ENCODE measurements at regions not wholly inside any gene's neighbourhood (a gene's known extent, or its start where the extent isn't known, plus 50 kb on each side); places are given as distances from the start of the nearest gene placed in this dataset.
"Not testable (repeated sequence)": the region's sequence is repeated elsewhere in the genome, so short reads cannot be mapped to it uniquely, and the experiment has no call there.

DNA sequence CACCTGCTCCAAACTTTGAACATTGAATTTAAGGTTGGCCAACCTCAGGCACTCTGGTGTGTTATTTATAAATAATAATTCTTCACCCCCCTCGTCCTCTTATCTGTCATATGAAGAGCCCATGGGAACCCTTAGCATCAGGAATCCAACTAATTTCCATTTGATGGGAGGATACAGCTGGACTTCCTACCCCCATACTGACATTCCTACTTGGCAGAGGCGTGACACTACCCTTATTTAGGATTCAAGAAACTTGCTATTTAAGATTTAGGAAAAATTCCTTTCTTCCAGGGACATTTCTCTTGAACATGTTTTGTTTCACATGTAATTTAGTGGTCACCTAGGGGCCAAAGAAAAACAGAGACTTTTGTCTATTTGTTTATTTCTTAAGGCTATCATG is 171.9 kb upstream of the NRP1 start:
- DNase-seq (ENCODE audit: low read depth) = no peak

GRCh38 chr10:33501161-33501560 is 166.7 kb upstream of the NRP1 start:
- no peak for DNase-seq (ENCODE audit: low read depth)

DNA sequence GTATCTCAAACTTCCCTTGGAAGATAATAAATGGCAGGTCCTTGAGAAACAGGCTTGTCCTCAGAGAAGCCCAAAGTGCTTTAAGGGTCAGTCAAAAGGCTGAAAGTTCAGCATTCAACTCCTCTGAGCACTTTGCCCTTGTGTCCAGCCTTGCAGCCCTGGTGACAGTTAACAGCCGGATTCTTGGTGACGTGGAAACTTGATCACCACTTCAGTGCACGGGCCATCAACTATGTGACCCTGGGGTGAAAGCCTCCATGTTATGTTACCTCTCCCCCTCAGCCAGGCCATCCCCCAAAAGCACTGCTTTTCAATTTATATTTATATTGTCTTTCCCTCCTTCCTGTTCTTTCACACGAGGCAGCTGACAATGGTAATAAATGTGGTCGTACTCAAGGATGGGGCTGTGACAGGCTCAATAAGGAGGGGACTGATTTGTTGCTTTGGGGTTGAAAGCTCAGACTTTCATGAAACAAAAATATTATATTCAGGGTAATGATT is 164.0 kb upstream of the NRP1 start:
- no peak for DNase-seq (ENCODE audit: low read depth)

DNA sequence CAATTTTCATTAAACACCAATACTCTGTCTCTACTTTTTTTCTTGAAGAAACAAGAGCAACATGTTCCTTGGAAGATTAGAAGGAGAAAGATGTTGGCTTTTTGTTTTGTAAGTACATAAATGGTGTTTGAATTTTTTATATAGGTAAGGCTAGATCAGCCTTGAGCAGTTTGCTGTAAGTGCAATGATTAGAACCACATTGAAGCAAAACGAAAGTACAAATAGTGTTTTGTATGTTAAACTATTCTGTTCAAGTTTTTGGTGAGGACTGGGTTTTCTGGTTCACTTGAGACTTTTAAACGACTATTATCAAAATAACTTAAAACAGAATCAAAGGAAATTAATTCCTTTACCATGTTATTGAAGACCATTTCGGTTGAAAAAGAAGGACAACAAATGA is 162.9 kb upstream of the NRP1 start:
- peak; percentile 9 for DNase-seq (ENCODE audit: low read depth)

GRCh38 chr10:33496096-33496495 is 161.6 kb upstream of the NRP1 start:
- no peak for DNase-seq (ENCODE audit: low read depth)

GRCh38 chr10:33494694-33495265 is 160.3 kb upstream of the NRP1 start:
- DNase-seq (ENCODE audit: low read depth) = no peak

DNA sequence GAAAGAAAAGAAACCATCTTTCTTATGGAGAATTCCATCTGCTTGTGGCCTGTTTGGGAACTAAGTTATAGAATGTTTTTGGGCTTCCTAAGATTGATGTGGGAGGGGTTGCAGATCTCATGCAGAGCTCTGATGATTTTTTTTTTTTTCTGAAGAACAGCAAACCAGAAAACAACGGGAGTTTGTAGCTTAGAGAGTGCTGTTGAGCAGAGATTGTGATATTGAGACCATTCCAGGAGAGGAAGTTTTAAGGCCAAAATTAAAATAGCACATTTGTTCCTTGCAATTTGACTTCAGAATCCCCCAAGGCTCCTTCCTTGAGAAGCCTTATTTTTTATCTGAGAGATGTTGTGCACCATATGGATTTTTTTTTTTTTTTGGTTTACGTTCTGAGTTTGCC is 159.5 kb upstream of the NRP1 start:
- no peak for DNase-seq (ENCODE audit: low read depth)

- DNase-seq (ENCODE audit: low read depth) = no peak
Measured at GRCh38 chr10:33493497-33493896, 159.0 kb upstream of the NRP1 start.

DNA sequence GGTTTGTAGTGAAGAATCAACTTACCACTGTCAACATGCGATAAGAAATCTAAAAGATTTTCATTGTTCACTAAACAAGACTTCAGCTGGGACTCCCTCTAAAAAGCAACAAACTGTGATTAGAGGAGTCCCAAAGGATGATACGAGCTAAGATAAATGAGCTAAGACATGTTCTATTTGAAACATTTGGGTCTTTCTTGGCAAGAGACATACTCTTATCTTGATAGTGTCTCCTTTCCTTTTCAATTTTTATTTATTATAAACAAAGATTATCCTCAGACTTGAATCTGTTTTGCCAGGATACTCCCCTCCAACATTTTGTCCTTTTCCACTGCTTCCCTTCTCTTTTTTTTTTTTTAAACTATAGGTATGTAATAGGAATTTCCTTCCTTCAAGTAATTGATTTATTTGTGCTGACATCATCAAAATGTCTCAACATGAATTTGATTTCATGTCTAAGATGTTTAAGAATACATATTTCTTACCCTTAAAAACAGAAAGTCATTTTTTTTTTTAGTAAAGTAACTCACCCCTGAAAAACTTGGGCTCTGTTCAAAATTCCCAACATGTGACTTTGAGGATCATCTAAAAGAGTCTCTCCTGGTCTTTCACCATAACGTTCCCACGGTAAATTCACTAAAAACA is 158.4 kb upstream of the NRP1 start:
- no peak for DNase-seq (ENCODE audit: low read depth)

DNA sequence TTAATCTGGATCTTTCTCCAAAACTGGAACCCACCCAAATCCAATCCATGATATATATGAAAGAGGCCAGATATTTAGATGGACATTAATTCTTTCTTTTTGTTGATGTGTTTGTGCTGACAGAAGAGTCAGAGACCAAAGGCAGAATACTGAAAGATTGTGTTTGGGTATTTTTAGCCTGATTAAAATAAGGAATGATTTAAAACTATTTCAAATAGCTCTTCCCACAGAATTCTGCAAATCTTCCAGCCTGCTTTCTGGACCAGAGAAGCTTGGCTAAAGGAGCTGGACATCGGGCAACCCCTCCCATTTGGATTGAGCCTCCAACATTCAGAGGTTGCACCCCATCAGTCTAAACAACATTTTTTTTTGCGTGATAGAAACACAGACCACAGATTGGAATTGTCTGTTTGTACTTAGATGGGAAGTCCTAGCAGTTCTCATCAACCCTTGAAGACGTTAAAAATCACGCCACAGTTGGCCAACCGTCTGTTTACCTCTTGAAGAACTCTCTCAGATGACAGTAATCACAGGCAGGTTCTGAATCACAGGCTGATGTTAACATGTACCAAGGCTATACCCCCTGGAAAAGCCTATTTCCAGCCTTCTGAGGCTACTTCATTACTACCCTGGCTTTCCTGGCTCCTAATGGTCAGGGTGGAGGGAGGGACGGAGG is 155.2 kb upstream of the NRP1 start:
- DNase-seq (ENCODE audit: low read depth) = no peak

- DNase-seq (ENCODE audit: low read depth) = peak; percentile 2
Measured at GRCh38 chr10:33487014-33487776, 152.7 kb upstream of the NRP1 start.

DNA sequence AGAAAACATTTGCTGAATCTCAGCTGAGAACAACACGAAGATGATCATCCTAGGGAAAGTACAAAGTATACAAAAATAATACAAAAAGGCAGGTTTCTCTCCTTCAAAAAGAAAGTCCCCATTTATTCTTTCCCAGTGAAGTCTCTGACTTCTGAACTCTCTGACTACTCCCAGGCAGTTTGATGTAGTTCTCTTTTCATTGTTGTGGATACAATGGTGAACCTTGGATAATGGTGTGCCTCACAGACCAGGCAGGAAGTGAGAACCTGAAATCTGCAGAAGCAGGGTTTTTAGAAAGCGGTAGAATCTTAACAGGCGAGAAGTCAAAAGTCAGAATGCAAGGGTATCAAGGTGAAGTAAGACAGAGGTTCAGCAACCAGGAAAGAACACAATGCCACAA is 150.8 kb upstream of the NRP1 start:
- no peak for DNase-seq (ENCODE audit: low read depth)

DNA sequence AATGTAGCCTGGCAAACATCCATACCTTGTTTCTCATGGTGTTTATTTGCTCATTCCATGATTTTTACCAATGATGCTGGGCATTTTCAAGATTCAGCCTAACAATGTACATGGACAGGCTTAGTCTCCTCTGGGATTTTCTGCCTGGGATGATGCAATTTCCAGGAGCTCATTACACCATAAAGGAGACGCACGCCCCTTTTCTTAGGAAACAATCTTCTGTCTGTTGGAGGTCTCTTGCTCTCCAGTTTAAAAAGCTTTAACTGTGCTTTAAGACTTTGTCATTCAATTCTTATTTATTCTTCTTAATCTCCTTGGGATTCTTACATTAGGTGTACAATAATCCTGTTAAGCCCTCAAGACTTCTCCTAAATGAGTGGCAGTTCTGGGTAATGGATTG is 150.3 kb upstream of the NRP1 start:
- DNase-seq (ENCODE audit: low read depth) = peak; percentile 77

GRCh38 chr10:33483816-33484190 is 149.3 kb upstream of the NRP1 start:
- DNase-seq (ENCODE audit: low read depth) = no peak

GRCh38 chr10:33483124-33483815 is 148.8 kb upstream of the NRP1 start:
- DNase-seq (ENCODE audit: low read depth) = no peak

GRCh38 chr10:33482486-33482885 is 148.0 kb upstream of the NRP1 start:
- no peak for DNase-seq (ENCODE audit: low read depth)

DNA sequence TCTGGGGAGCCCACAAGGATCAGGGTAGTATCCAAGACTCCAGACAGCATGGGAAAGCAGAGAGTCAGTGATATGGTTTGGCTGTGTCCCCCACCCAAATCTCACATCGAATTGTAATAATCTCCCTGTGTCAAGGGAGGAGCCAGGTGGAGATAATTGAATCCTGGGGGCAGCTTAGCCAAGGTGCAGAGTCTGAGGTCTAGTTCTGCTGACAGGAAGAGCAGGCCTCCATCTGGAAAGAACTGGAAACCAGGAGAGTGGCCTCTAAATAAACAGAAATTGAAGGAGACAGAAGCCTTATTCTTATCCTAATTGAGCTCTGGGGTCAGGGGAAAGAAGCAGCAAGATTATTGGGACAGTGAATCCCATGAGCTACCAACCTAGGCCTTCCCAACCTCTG is 146.7 kb upstream of the NRP1 start:
- no peak for DNase-seq (ENCODE audit: low read depth)

DNA sequence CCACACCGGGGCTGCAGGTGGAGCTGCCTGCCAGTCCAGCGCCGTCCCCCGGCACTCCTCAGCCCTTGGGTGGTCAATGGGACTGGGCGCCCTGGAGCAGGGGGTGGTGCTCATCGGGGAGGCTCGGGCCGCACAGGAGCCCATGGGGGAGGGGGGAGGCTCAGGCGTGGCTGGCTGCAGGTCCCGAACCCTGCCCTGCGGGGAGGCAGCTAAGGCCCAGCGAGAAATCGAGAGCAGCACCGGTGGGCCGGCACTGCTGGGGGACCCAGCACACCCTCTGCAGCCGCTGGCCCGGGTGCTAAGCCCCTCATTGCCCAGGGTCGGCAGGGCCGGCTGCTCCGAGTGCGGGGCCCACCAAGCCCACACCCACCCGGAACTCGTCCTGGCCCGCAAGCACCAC is 145.9 kb upstream of the NRP1 start:
- not testable (repeated sequence) for DNase-seq (ENCODE audit: low read depth)

DNA sequence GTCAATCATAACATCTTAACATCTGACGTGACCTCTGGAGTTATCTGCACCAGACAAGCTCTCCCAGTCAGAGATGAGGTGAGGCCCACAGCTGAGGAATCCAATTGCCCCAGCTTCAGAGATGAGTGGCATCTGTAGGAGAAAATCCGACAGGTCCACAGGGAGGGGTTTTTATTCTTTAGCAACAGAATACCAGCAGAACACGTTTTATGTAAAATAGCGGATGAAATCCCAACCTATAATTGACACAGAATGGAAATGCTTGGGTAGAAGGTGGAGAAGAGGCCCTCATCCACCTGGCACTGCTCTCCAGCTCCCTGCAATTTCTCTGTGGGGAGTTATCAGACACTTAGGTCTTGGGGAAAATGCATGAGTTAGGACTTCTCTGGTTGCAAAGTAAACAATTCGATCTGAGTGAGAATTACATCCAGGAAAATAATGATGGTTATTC is 144.2 kb upstream of the NRP1 start:
- no peak for DNase-seq (ENCODE audit: low read depth)

DNA sequence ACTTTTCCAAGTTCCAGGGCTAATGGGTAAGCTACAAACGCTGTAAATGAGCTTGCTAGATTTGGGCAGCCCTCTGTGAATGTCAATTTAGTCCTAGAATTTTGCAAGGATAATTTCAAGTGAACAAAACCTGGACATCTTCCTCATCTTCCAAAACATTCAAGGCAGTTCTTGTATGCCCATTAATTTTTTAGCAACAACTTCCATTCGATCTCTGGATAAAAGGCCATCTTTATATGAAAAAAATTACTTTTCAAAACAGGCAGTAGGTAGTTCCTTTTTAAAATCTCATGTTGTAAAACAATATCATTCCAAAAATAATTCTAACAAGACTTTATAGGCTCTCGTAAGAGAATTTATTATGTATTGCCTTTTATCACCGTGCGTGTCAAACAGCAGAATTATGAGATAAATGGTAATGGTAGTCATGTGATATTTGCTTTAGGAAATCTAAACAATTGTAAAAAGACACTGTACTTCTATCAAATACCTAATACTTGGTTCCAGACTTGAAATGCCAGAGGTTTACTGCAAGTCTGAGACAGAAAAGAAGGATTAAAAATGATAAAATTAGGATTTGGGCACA is 143.7 kb upstream of the NRP1 start:
- no peak for DNase-seq (ENCODE audit: low read depth)

DNA sequence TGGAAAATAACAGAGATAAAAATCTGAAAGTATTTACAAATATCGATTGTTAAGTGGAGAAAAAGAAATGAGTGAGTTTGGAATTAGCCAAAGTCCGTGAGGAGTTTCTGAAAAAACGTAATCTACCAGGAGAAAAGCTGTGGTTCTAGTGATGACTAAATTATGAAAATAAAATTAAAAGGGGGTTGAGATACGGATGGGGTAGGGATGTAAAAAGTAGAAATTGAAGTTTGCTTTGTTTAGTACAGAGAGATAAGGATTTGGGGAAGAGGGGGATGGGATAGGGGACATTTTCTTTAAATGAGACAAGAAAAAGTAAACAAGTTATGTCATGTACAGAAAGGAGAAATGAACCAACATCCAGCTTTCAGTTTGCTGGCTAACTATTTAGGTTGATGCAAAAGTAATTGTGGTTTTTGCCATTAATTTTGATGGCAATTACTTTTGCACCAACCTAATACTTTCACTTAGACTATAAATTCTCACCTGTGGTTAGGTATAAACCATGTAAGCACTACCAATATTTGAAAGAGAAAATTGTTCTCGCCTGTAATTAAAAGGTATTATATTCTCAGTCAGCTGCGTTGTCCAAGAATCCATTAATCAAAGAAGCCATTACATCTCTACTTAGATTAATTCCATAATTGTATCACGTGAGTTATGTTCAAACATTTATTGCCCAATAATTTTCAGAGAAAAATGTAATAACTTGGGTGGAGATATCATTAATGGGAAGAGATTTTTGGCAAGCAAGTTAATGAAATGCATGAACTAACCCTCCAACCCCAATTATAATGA is 143.0 kb upstream of the NRP1 start:
- no peak for DNase-seq (ENCODE audit: low read depth)
